B cell (primary cell): ENCODE measurements at regions not wholly inside any gene's neighbourhood (a gene's known extent, or its start where the extent isn't known, plus 50 kb on each side); places are given as distances from the start of the nearest gene placed in this dataset.

Source experiments
- CTCF ChIP-seq: fragments of 200-600 bp; IDR thresholded peaks from one replicate; pipeline ENCODE4 v1.8.0; 2022; ENCODE audit warnings: antibody characterized with exemption, mild to moderate bottlenecking
- EZH2 ChIP-seq: IDR thresholded peaks from 2 replicates; pipeline ENCODE4 v1.6.1; 2012; ENCODE audit warnings: borderline replicate concordance, low read depth, mild to moderate bottlenecking, moderate library complexity, low read length; ENCODE audit not compliant: insufficient read depth, poor library complexity, severe bottlenecking

- no peak for TF ChIP-seq CTCF
- no peak for TF ChIP-seq EZH2
Observed at GRCh38 chr15:60128710-60129109, 124.6 kb downstream of the FOXB1 start.
